A549 (cell line): ENCODE measurements at regions not wholly inside any gene's neighbourhood (a gene's known extent, or its start where the extent isn't known, plus 50 kb on each side); places are given as distances from the start of the nearest gene placed in this dataset.

Experiments
- FOSB ChIP-seq: fragments of 250-450 bp; sonication (Bioruptor Pico); IDR thresholded peaks from 2 replicates; pipeline ENCODE4 v1.5.0; 2020; ENCODE audit warnings: mild to moderate bottlenecking, moderate library complexity
- FOSL2 ChIP-seq, 2 experiments: fragments of 450-650 bp in 1 of 2; fragments of >200 bp in 1 of 2; sonication (Bioruptor Twin) in 1 of 2; formaldehyde crosslinking; IDR thresholded peaks; 2 replicates each; pipeline versions ENCODE4 v1.5.0 to v1.6.1; 2016 to 2020; ENCODE audit warnings: mild to moderate bottlenecking in 1 of 2, moderate library complexity in 1 of 2
- HOXB5 ChIP-seq: fragments of 250-450 bp; sonication (Bioruptor Pico); IDR thresholded peaks from 2 replicates; pipeline ENCODE4 v1.5.0; 2020; ENCODE audit warnings: mild to moderate bottlenecking, moderate library complexity
- NPAS2 ChIP-seq: fragments of 250-450 bp; sonication (Bioruptor Pico); IDR thresholded peaks from 2 replicates; pipeline ENCODE4 v1.8.0; 2022; ENCODE audit warnings: mild to moderate bottlenecking, moderate library complexity, borderline replicate concordance
- PBX3 ChIP-seq: IDR thresholded peaks from 2 replicates; pipeline ENCODE4 v1.6.1; 2012
- RAD21 ChIP-seq, 2 experiments: fragments of >200 bp in 1 of 2; sonication (Bioruptor Twin) in 1 of 2; formaldehyde crosslinking in 1 of 2; IDR thresholded peaks in 1 of 2; conservative IDR thresholded peaks in 1 of 2; 2 replicates in 1 of 2; 3 replicates in 1 of 2; pipeline ENCODE4 v1.6.1; 2012 to 2018; ENCODE audit warnings: inconsistent platforms in 1 of 2
- small RNA-seq, 6 experiments: library from RNA; depleted of rRNA; stranded (forward); fragments of <200 nt; gene quantifications; one replicate each; pipeline ENCODE3, GENCODE V24; 2012

DNA sequence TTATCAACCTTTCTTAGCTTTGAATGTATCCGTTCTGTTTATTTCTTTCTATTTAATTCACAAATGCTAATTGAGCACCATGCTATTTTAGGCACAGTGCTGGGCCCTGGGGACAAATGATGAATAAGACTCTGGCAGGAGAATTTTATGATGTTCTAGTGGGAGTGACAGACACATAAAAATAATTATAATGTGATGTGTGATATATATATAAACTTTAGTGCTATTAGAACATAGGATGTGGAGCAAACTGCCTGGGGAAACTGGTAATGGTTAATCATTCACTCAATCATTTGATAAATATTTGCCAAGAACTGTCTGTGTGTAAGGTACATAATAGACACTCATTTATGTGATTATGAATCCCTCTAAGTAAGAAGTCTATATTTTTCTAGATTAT, 50.7 kb upstream of the FRY start (continued):
- TF ChIP-seq NPAS2 (CRISPR knock-in tag) (no peak), FOSB (no peak), HOXB5 (no peak), PBX3 (no peak), FOSL2 (IDR thresholded peaks at IDR 0.05) (no peak), FOSL2 (CRISPR knock-in tag; IDR thresholded peaks at IDR 0.05) (no peak), RAD21 (conservative IDR thresholded peaks at IDR 0.05 in 1 of 2, IDR thresholded peaks at IDR 0.05 in 1 of 2) (no peak)

Small RNA genes in the stretch of these regions (small RNA-seq; reads per million reads assigned to genes)
- 0 reads per million in 6 experiments for gene RF00017
